Neural cell (in vitro differentiated cells): ENCODE measurements at regions not wholly inside any gene's neighbourhood (a gene's known extent, or its start where the extent isn't known, plus 50 kb on each side); places are given as distances from the start of the nearest gene placed in this dataset.

Experiments
- EP300 ChIP-seq: fragments of 450-650 bp; conservative IDR thresholded peaks from 2 replicates; pipeline ENCODE4 v1.6.1; 2014; ENCODE audit warnings: antibody characterized with exemption, mild to moderate bottlenecking, moderate library complexity; ENCODE audit not compliant: poor library complexity, severe bottlenecking
- EZH2 ChIP-seq: fragments of 200-600, 300-800 bp; shearing (Covaris generic), sonication (generic); IDR thresholded peaks from 2 replicates; pipeline ENCODE4 v1.6.1; 2014; ENCODE audit warnings: antibody characterized with exemption, low read length, borderline replicate concordance, mild to moderate bottlenecking; ENCODE audit not compliant: insufficient read depth, poor library complexity, severe bottlenecking

DNA sequence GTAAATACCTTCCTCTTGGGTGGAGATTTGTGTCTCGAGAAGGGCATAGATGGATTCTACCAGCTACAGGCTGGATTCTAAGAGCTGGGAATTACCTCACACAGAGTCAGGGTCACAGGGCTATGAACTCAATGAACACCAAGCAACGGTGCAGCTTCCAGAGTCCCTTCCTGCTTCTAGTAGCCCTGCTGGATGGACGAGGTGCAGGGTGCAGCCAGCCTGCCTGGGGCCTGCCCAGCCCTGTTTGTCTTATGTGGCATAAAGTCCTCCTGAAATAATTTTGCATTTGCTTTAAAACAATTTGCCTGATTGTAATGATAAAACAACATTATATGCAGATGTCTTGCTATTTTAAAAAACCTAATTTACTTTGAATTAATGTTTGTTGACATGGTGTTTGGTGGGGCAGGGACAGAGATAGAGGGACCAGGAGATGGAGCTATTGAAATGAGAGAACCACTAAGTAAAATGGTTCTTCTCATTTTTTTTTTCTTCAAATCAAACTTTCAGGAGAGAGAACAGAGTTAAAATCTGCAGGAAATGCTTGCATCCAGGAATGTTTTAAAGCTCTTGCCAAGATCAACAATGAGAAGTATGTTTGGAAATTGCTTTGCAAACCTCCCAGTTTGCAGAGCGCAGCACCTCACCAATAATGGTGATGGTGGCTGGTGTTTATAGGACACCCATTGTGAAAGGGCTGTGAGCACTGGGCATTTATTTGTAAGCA lies 305.4 kb upstream of the PODXL start:
- TF ChIP-seq EZH2 (no peak), EP300 (no peak)
